AG04450 (cell line): ENCODE measurements at regions not wholly inside any gene's neighbourhood (a gene's known extent, or its start where the extent isn't known, plus 50 kb on each side); places are given as distances from the start of the nearest gene placed in this dataset. TPM values are rescaled to one million over a fixed set of nuclear protein-coding genes. Genes with fewer than 3 reads are reported as not detected.
"Not testable (repeated sequence)": the region's sequence is repeated elsewhere in the genome, so short reads cannot be mapped to it uniquely, and the experiment has no call there.

ENCODE experiments used
- CTCF ChIA-PET: fragments of 300-600, 350-600 bp; formaldehyde crosslinking; extraction: SDS; loops from one replicate; lab custom pipeline; 2022; ENCODE audit warnings: antibody characterized with exemption, inconsistent platforms; lab: Charles Lee
- POLR2A ChIA-PET: fragments of 350-600 bp; formaldehyde crosslinking; extraction: SDS; loops from one replicate; lab custom pipeline; 2021; ENCODE audit warnings: antibody characterized with exemption, inconsistent platforms; lab: Yijun Ruan, JAX
- DNase-seq: peaks from one replicate; pipeline ENCODE4 v3.0.0-alpha.2; 2011; ENCODE audit warnings: low read depth, low spot score
- H3K27ac ChIP-seq: one replicate; pipeline ENCODE4 v1.5.1; 2012; ENCODE audit warnings: low read depth, low read length, control low read depth
- H3K27me3 ChIP-seq: one replicate; pipeline ENCODE4 v1.6.0; 2012; ENCODE audit warnings: low read length; ENCODE audit not compliant: control insufficient read depth, insufficient read depth
- H3K4me3 ChIP-seq: 2 replicates; pipeline ENCODE4 v1.5.1; 2011; ENCODE audit warnings: mild to moderate bottlenecking, low read depth, low read length, control low read depth
- H3K9me3 ChIP-seq: 2 replicates; pipeline ENCODE4 v1.5.1; 2012; ENCODE audit warnings: low read length; ENCODE audit not compliant: control insufficient read depth, insufficient read depth
- CTCF ChIP-seq: IDR thresholded peaks from 2 replicates; pipeline ENCODE4 v1.5.1; 2011; ENCODE audit warnings: low read depth, low read length, control low read depth, inconsistent platforms
- small RNA-seq: library from RNA; depleted of rRNA; stranded (forward); fragments of <200 nt; gene quantifications from one replicate; pipeline ENCODE3, GENCODE V24; 2012; ENCODE audit warnings: low read depth; ENCODE audit not compliant: insufficient read length

- TF ChIP-seq CTCF, result no peak
- POLR2A ChIA-PET, result interaction anchor here (1.9 kb wide), 1 partner anchor 24 kb away, joined by 5 read pairs; no protein-coding TSS in a partner anchor
- Histone ChIP-seq H3K27ac (no peak overlapping the region), H3K27me3 (no peaks in the 10 kb centered on the region), H3K9me3 (no peaks in the 10 kb centered on the region), H3K4me3 (no peak overlapping the region)
- DNase-seq, result no peak
- CTCF ChIA-PET, result interaction anchor here (0.6 to 1.4 kb wide), 3 partner anchors 52 to 198 kb away, joined by 3 to 7 read pairs (median 3); no protein-coding TSS in a partner anchor
These were observed 53.7 kb upstream of the ANKH start for GRCh38 chr5:14925326-14925725.

GRCh38 chr5:14922952-14923351, 51.4 kb upstream of the ANKH start:
- H3K9me3 ChIP-seq, H3K4me3 ChIP-seq, POLR2A ChIA-PET, DNase-seq, H3K27ac ChIP-seq, H3K27me3 ChIP-seq: not testable (repeated sequence)
- CTCF ChIA-PET, result interaction anchor here (1.0 to 1.2 kb wide), 2 partner anchors 21 to 81 kb away, joined by 3 read pairs; no protein-coding TSS in a partner anchor

- Histone ChIP-seq H3K27ac (no peak overlapping the region), H3K4me3 (no peak overlapping the region), H3K27me3 (no peaks in the 10 kb centered on the region), H3K9me3 (no peaks in the 10 kb centered on the region)
- DNase-seq, result no peak
- POLR2A ChIA-PET, result no interaction called here
- CTCF ChIA-PET, result interaction anchor here (1.0 to 1.2 kb wide), 2 partner anchors 21 to 81 kb away, joined by 3 read pairs; no protein-coding TSS in a partner anchor
- TF ChIP-seq CTCF, result no peak
These were observed 50.9 kb upstream of the ANKH start for GRCh38 chr5:14922456-14922855.

Small RNA genes lying in the stretch of these regions (small RNA-seq; reads per million reads assigned to genes)
- gene RF00096, result not detected
